WTC11 (cell line): ENCODE measurements at regions not wholly inside any gene's neighbourhood (a gene's known extent, or its start where the extent isn't known, plus 50 kb on each side); places are given as distances from the start of the nearest gene placed in this dataset.
"Not testable (repeated sequence)": the region's sequence is repeated elsewhere in the genome, so short reads cannot be mapped to it uniquely, and the experiment has no call there.

Experiments
- ATAC-seq: fragments of 200-7000 bp; cut with Tn5 transposase; 2 replicates; pipeline ENCODE4 v1.10.0; 2021; ENCODE audit warnings: mild to moderate bottlenecking, moderate library complexity
- CTCF ChIA-PET: fragments of 300-600 bp; sonication (Branson Sonifier 250); formaldehyde crosslinking; loops from one replicate; lab custom pipeline; 2021; ENCODE audit warnings: antibody characterized with exemption; lab: Charles Lee
- POLR2A ChIA-PET: fragments of 350-600 bp; sonication (Branson Sonifier 250); formaldehyde crosslinking; loops from one replicate; lab custom pipeline; 2021; ENCODE audit warnings: antibody characterized with exemption; lab: Charles Lee
- DNase-seq: peaks from one replicate; pipeline ENCODE4 v3.0.0; 2021; ENCODE audit warnings: low spot score
- H3K27ac Mint-ChIP-seq: 2 replicates; pipeline ENCODE4 v1.8.0; 2021; ENCODE audit warnings: mixed read lengths
- H3K27me3 Mint-ChIP-seq: 2 replicates; pipeline ENCODE4 v1.8.0; 2021; ENCODE audit warnings: low read depth, mild to moderate bottlenecking, moderate library complexity, mixed read lengths
- H3K36me3 Mint-ChIP-seq: 2 replicates; pipeline ENCODE4 v1.8.0; 2021; ENCODE audit warnings: mixed read lengths
- H3K4me1 Mint-ChIP-seq: 2 replicates; pipeline ENCODE4 v1.8.0; 2022; ENCODE audit warnings: mixed read lengths
- H3K4me3 Mint-ChIP-seq: 2 replicates; pipeline ENCODE4 v1.8.0; 2021; ENCODE audit warnings: mild to moderate bottlenecking, moderate library complexity, mixed read lengths
- H3K9me3 Mint-ChIP-seq: 2 replicates; pipeline ENCODE4 v1.8.0; 2021; ENCODE audit warnings: mixed read lengths
- CREB1 ChIP-seq: sonication (generic); formaldehyde crosslinking; IDR thresholded peaks from 2 replicates; pipeline ENCODE4 v1.8.0; 2023; ENCODE audit warnings: mild to moderate bottlenecking, missing genetic modification reagents
- GRHL2 ChIP-seq: fragments of 250-450 bp; sonication (Bioruptor Pico); IDR thresholded peaks from 2 replicates; pipeline ENCODE4 v1.8.0; 2022; ENCODE audit warnings: mild to moderate bottlenecking, moderate library complexity; ENCODE audit not compliant: insufficient replicate concordance, severe bottlenecking
- GTF2I ChIP-seq: fragments of 250-450 bp; sonication (Bioruptor Pico); conservative IDR thresholded peaks from 2 replicates; pipeline ENCODE4 v1.4.0; 2021; ENCODE audit warnings: mild to moderate bottlenecking
- JAZF1 ChIP-seq: fragments of 250-450 bp; sonication (Bioruptor Pico); IDR thresholded peaks from 2 replicates; pipeline ENCODE4 v1.9.0; 2021; ENCODE audit warnings: moderate library complexity, mild to moderate bottlenecking, inconsistent platforms
- NFE2L1 ChIP-seq: sonication (generic); formaldehyde crosslinking; IDR thresholded peaks from 2 replicates; pipeline ENCODE4 v1.8.1; 2023; ENCODE audit warnings: missing genetic modification reagents
- OVOL2 ChIP-seq: fragments of 250-450 bp; sonication (Bioruptor Pico); IDR thresholded peaks from 2 replicates; pipeline ENCODE4 v1.9.0; 2021; ENCODE audit warnings: mild to moderate bottlenecking, borderline replicate concordance
- SMAD3 ChIP-seq: sonication (generic); formaldehyde crosslinking; IDR thresholded peaks from 2 replicates; pipeline ENCODE4 v1.8.0; 2022; ENCODE audit warnings: missing genetic modification reagents, mild to moderate bottlenecking, borderline replicate concordance
- SOX15 ChIP-seq: fragments of 250-450 bp; sonication (Bioruptor Pico); IDR thresholded peaks from 2 replicates; pipeline ENCODE4 v1.9.0; 2021; ENCODE audit warnings: mild to moderate bottlenecking
- TCF7 ChIP-seq: sonication (generic); formaldehyde crosslinking; IDR thresholded peaks from 2 replicates; pipeline ENCODE4 v1.8.0; 2022; ENCODE audit warnings: mild to moderate bottlenecking, low read depth, missing genetic modification reagents, moderate library complexity
- ZNF219 ChIP-seq: sonication (generic); formaldehyde crosslinking; IDR thresholded peaks from 2 replicates; pipeline ENCODE4 v1.8.0; 2023; ENCODE audit warnings: missing genetic modification reagents, mild to moderate bottlenecking, borderline replicate concordance
- ZNF263 ChIP-seq: sonication (generic); formaldehyde crosslinking; IDR thresholded peaks from 2 replicates; pipeline ENCODE4 v1.8.1; 2022; ENCODE audit warnings: low read depth, mild to moderate bottlenecking, moderate library complexity, missing genetic modification reagents
- ZNF396 ChIP-seq: fragments of 250-450 bp; sonication (Bioruptor Pico); IDR thresholded peaks from 2 replicates; pipeline ENCODE4 v1.8.0; 2021; ENCODE audit warnings: mild to moderate bottlenecking, moderate library complexity, borderline replicate concordance
- ZNF416 ChIP-seq: fragments of 250-450 bp; sonication (Bioruptor Pico); IDR thresholded peaks from 2 replicates; pipeline ENCODE4 v1.9.0; 2021; ENCODE audit warnings: mild to moderate bottlenecking, inconsistent platforms
- TF ChIP-seq, protein P1 (sequence below): sonication (generic); formaldehyde crosslinking; IDR thresholded peaks from 2 replicates; pipeline ENCODE4 v1.8.1; 2023; ENCODE audit warnings: mild to moderate bottlenecking, missing genetic modification reagents, moderate library complexity
- TF ChIP-seq, protein P2 (sequence below): sonication (generic); formaldehyde crosslinking; IDR thresholded peaks from 2 replicates; pipeline ENCODE4 v1.8.1; 2022; ENCODE audit warnings: mild to moderate bottlenecking, moderate library complexity, missing genetic modification reagents
- TF ChIP-seq, protein P3 (sequence below): sonication (generic); formaldehyde crosslinking; IDR thresholded peaks from 2 replicates; pipeline ENCODE4 v1.8.1; 2023; ENCODE audit warnings: mild to moderate bottlenecking, missing genetic modification reagents
- TF ChIP-seq, protein P4 (sequence below): sonication (generic); formaldehyde crosslinking; IDR thresholded peaks from 2 replicates; pipeline ENCODE4 v1.8.0; 2022; ENCODE audit warnings: missing genetic modification reagents

- TF ChIP-seq, protein P1, sequence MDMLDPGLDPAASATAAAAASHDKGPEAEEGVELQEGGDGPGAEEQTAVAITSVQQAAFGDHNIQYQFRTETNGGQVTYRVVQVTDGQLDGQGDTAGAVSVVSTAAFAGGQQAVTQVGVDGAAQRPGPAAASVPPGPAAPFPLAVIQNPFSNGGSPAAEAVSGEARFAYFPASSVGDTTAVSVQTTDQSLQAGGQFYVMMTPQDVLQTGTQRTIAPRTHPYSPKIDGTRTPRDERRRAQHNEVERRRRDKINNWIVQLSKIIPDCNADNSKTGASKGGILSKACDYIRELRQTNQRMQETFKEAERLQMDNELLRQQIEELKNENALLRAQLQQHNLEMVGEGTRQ: no peak
- TF ChIP-seq CREB1 (no peak), OVOL2 (CRISPR knock-in tag) (no peak), ZNF263 (CRISPR knock-in tag) (no peak), GRHL2 (CRISPR knock-in tag) (no peak), SMAD3 (CRISPR knock-in tag) (no peak), ZNF219 (CRISPR knock-in tag) (no peak), NFE2L1 (CRISPR knock-in tag) (no peak), ZNF416 (CRISPR knock-in tag) (no peak)
- TF ChIP-seq, protein P2, sequence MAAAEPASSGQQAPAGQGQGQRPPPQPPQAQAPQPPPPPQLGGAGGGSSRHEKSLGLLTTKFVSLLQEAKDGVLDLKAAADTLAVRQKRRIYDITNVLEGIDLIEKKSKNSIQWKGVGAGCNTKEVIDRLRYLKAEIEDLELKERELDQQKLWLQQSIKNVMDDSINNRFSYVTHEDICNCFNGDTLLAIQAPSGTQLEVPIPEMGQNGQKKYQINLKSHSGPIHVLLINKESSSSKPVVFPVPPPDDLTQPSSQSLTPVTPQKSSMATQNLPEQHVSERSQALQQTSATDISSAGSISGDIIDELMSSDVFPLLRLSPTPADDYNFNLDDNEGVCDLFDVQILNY (CRISPR knock-in tag): no peak
Observed at GRCh38 chr14:101088714-101089113, 185.2 kb upstream of the RTL1 start (continued).

DNA sequence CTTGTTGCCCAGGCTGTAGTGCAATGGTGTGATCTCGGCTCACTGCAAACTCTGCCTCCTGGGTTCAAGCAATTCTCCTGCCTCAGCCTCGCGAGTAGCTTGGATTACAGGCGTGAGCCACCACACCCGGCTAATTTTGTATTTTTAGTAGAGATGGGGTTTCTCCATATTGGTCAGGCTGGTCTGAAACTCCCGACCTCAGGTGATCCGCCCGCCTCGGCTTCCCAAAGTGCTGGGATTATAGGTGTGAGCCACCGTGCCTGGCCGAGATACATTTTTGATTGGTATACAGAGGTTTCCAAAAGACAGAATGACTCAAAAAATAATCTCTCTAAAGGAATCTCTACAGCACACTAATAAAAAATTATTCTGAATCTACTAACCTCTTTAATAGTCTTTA is 187.0 kb upstream of the RTL1 start:
- H3K27me3 Mint-ChIP-seq, H3K36me3 Mint-ChIP-seq, H3K4me1 Mint-ChIP-seq, ATAC-seq, H3K9me3 Mint-ChIP-seq, POLR2A ChIA-PET, H3K4me3 Mint-ChIP-seq, DNase-seq, H3K27ac Mint-ChIP-seq: not testable (repeated sequence)
- CTCF ChIA-PET: interaction anchor here (0.6 kb wide), 1 partner anchor 191 kb away, joined by 3 read pairs; no protein-coding TSS in a partner anchor

DNA sequence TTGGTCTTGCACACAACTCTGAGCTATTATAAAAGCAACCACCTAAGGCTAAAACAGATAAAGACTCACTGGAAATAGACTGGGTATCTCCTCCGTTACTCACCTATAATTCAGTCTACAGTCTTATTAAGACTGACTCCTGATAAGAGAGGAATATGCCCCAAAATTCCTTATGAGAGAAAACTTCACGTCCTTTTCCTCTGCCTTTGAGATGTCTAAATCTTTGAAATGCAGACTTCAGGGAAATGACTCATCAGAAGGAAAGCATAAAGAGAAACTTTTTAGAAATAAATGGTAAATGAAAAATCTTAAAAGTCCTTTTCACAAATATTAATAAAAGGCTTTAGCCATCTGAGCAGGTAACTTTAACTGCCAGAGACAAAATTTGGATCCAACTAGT is 187.5 kb upstream of the RTL1 start:
- ChIA-PET POLR2A (no interaction called here), CTCF (no interaction called here)
- Mint-ChIP-seq H3K27ac (no peak overlapping the region), H3K36me3 (no peaks in the 10 kb centered on the region), H3K9me3 (no peaks in the 10 kb centered on the region), H3K4me3 (no peak overlapping the region), H3K4me1 (peaks cover 5% of the 10 kb centered on the region; the same call in 1 of the 2 replicates), H3K27me3 (no peaks in the 10 kb centered on the region)
- TF ChIP-seq, protein P3, sequence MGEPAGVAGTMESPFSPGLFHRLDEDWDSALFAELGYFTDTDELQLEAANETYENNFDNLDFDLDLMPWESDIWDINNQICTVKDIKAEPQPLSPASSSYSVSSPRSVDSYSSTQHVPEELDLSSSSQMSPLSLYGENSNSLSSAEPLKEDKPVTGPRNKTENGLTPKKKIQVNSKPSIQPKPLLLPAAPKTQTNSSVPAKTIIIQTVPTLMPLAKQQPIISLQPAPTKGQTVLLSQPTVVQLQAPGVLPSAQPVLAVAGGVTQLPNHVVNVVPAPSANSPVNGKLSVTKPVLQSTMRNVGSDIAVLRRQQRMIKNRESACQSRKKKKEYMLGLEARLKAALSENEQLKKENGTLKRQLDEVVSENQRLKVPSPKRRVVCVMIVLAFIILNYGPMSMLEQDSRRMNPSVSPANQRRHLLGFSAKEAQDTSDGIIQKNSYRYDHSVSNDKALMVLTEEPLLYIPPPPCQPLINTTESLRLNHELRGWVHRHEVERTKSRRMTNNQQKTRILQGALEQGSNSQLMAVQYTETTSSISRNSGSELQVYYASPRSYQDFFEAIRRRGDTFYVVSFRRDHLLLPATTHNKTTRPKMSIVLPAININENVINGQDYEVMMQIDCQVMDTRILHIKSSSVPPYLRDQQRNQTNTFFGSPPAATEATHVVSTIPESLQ (CRISPR knock-in tag): no peak
- TF ChIP-seq, protein P2 (CRISPR knock-in tag): no peak
- DNase-seq (no peak), ATAC-seq (no peak)

DNA sequence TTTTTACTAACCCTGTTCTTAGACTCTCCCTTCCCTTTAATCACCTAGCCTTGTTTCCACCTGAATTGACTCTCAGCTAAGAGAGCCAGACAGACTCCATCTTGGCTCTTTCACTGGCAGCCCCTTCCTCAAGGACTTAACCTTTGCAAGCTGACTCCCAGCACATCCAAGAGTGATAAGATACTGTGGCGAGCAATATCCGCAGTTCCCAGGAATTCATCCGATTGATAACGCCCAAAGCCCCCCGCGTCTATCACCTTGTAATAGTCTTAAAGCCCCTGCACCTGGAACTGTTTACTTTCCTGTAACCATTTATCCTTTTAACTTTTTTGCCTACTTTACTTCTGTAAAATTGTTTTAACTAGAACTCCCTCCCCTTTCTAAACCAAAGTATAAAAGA is 191.4 kb upstream of the RTL1 start:
- H3K27me3 Mint-ChIP-seq, POLR2A ChIA-PET, H3K4me3 Mint-ChIP-seq, DNase-seq, ATAC-seq, H3K9me3 Mint-ChIP-seq, H3K36me3 Mint-ChIP-seq, CTCF ChIA-PET, H3K27ac Mint-ChIP-seq: not testable (repeated sequence)
- H3K4me1 Mint-ChIP-seq: peaks cover 28% of the 10 kb centered on the region

DNA sequence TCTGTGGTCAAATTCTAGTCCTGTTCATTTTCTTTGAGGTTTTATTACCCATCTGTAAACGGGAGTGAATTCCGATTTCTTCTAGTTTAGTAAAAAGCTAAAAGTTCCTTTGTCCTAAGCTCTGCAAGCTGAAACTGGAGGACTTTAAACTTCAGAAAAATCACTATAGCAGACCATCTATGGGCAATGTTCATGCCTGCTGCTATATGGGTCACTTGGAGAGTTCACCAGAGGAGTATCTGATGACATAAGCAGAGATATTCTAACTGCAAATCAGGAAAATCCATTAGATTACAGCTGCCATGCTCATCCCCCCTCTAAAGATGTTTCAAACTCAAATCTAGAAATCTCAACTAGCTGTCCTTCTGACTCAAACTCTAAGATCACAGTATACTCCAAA is 193.0 kb upstream of the RTL1 start:
- DNase-seq (no peak), ATAC-seq (no peak)
- peaks cover 13% of the 10 kb centered on the region for H3K36me3 Mint-ChIP-seq
- POLR2A ChIA-PET: no interaction called here
- H3K9me3 Mint-ChIP-seq: peaks cover 17% of the 10 kb centered on the region
- no peak overlapping the region for H3K4me3 Mint-ChIP-seq
- CTCF ChIA-PET: no interaction called here
- no peak overlapping the region for H3K27ac Mint-ChIP-seq
- no peaks in the 10 kb centered on the region for H3K27me3 Mint-ChIP-seq
- peaks cover 28% of the 10 kb centered on the region for H3K4me1 Mint-ChIP-seq
- TF ChIP-seq SOX15 (CRISPR knock-in tag) (no peak), JAZF1 (CRISPR knock-in tag) (no peak), ZNF396 (no peak), GTF2I (no peak), TCF7 (CRISPR knock-in tag) (no peak)
- TF ChIP-seq, protein P3 (CRISPR knock-in tag): no peak
- TF ChIP-seq, protein P4, sequence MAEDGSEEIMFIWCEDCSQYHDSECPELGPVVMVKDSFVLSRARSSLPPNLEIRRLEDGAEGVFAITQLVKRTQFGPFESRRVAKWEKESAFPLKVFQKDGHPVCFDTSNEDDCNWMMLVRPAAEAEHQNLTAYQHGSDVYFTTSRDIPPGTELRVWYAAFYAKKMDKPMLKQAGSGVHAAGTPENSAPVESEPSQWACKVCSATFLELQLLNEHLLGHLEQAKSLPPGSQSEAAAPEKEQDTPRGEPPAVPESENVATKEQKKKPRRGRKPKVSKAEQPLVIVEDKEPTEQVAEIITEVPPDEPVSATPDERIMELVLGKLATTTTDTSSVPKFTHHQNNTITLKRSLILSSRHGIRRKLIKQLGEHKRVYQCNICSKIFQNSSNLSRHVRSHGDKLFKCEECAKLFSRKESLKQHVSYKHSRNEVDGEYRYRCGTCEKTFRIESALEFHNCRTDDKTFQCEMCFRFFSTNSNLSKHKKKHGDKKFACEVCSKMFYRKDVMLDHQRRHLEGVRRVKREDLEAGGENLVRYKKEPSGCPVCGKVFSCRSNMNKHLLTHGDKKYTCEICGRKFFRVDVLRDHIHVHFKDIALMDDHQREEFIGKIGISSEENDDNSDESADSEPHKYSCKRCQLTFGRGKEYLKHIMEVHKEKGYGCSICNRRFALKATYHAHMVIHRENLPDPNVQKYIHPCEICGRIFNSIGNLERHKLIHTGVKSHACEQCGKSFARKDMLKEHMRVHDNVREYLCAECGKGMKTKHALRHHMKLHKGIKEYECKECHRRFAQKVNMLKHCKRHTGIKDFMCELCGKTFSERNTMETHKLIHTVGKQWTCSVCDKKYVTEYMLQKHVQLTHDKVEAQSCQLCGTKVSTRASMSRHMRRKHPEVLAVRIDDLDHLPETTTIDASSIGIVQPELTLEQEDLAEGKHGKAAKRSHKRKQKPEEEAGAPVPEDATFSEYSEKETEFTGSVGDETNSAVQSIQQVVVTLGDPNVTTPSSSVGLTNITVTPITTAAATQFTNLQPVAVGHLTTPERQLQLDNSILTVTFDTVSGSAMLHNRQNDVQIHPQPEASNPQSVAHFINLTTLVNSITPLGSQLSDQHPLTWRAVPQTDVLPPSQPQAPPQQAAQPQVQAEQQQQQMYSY: no peak
